IMR-90 (cell line): ENCODE measurements at regions not wholly inside any gene's neighbourhood (a gene's known extent, or its start where the extent isn't known, plus 50 kb on each side); places are given as distances from the start of the nearest gene placed in this dataset.

ENCODE experiments used
- ATAC-seq: fragments of 200-7000 bp; cut with Tn5 transposase; 2 replicates; pipeline ENCODE4 v1.9.1; 2020; ENCODE audit warnings: low read depth, mild to moderate bottlenecking, moderate library complexity
- BruUV-seq: library from RNA; stranded (reverse); fragments of 400-500 nt; replicated peaks from 2 replicates; lab custom pipeline; 2021; lab: Mats Ljungman, UMichigan
- CTCF ChIA-PET: fragments of 300-600 bp; formaldehyde crosslinking; extraction: SDS; loops from one replicate; lab custom pipeline; 2021; ENCODE audit warnings: antibody characterized with exemption; lab: Yijun Ruan, JAX
- POLR2A ChIA-PET: fragments of 300-600 bp; sonication (Branson Sonifier 250); formaldehyde crosslinking; loops from one replicate; lab custom pipeline; 2022; ENCODE audit warnings: antibody characterized with exemption; ENCODE audit not compliant: unreplicated experiment; lab: Charles Lee
- DNase-seq: peaks from one replicate; pipeline ENCODE4 v3.0.0; 2013
- H2AFZ ChIP-seq: replicated peaks from 2 replicates; pipeline ENCODE3; 2013; ENCODE audit warnings: low read length, mild to moderate bottlenecking; ENCODE audit not compliant: poor library complexity
- H2AK5ac ChIP-seq: 2 replicates; pipeline ENCODE4 v1.6.1; 2013; ENCODE audit warnings: low read depth, low read length, inconsistent platforms
- H2AK9ac ChIP-seq: replicated peaks from 2 replicates; pipeline ENCODE3; 2013; ENCODE audit warnings: mild to moderate bottlenecking, low read depth, low read length, moderate library complexity; ENCODE audit not compliant: poor library complexity
- H2BK120ac ChIP-seq: 2 replicates; pipeline ENCODE4 v1.6.1; 2013; ENCODE audit warnings: low read depth, low read length, inconsistent platforms
- H2BK15ac ChIP-seq: 3 replicates; pipeline ENCODE4 v1.6.1; 2013; ENCODE audit warnings: low read depth, low read length, inconsistent platforms
- H2BK20ac ChIP-seq: 2 replicates; pipeline ENCODE4 v1.6.1; 2013; ENCODE audit warnings: low read depth, mild to moderate bottlenecking, inconsistent platforms, low read length, moderate library complexity
- H2BK5ac ChIP-seq: 2 replicates; pipeline ENCODE4 v1.6.1; 2013; ENCODE audit warnings: mild to moderate bottlenecking, low read depth, low read length, inconsistent platforms; ENCODE audit not compliant: poor library complexity, severe bottlenecking
- H3K14ac ChIP-seq: replicated peaks from 2 replicates; pipeline ENCODE4 v1.6.1; 2013; ENCODE audit warnings: low read depth, low read length, inconsistent platforms
- H3K18ac ChIP-seq: 2 replicates; pipeline ENCODE4 v1.6.1; 2013; ENCODE audit warnings: low read depth, low read length, control low read depth
- H3K23ac ChIP-seq: 2 replicates; pipeline ENCODE4 v1.6.1; 2013; ENCODE audit warnings: low read depth, low read length, inconsistent platforms
- H3K27ac ChIP-seq: 2 replicates; pipeline ENCODE4 v1.5.1; 2013; ENCODE audit warnings: mild to moderate bottlenecking, control low read depth, low read length; ENCODE audit not compliant: insufficient read depth
- H3K27me3 ChIP-seq: 2 replicates; pipeline ENCODE4 v1.6.1; 2013; ENCODE audit warnings: low read length; ENCODE audit not compliant: control insufficient read depth, insufficient read depth
- H3K36me3 ChIP-seq: 2 replicates; pipeline ENCODE4 v1.6.1; 2013; ENCODE audit warnings: low read length, mixed read lengths; ENCODE audit not compliant: control insufficient read depth, insufficient read depth
- H3K4ac ChIP-seq: 2 replicates; pipeline ENCODE4 v1.6.1; 2013; ENCODE audit warnings: low read depth, low read length, inconsistent platforms
- H3K4me1 ChIP-seq: 2 replicates; pipeline ENCODE4 v1.6.1; 2013; ENCODE audit warnings: low read length, mixed read lengths; ENCODE audit not compliant: control insufficient read depth, insufficient read depth
- H3K4me2 ChIP-seq: 2 replicates; pipeline ENCODE4 v1.6.1; 2013; ENCODE audit warnings: low read depth, mild to moderate bottlenecking, control low read depth, low read length, moderate library complexity
- H3K4me3 ChIP-seq: 2 replicates; pipeline ENCODE4 v1.5.1; 2013; ENCODE audit warnings: low read depth, mild to moderate bottlenecking, control low read depth, low read length, moderate library complexity; ENCODE audit not compliant: insufficient read depth
- H3K56ac ChIP-seq: 2 replicates; pipeline ENCODE4 v1.6.1; 2013; ENCODE audit warnings: low read length, inconsistent platforms; ENCODE audit not compliant: insufficient read depth; ENCODE audit errors: extremely low read depth
- H3K79me1 ChIP-seq, 2 experiments: 2 replicates each; pipeline ENCODE4 v1.6.1; 2013; ENCODE audit warnings: low read length in 2 of 2, inconsistent platforms in 1 of 2, low read depth in 1 of 2
- H3K9ac ChIP-seq: 2 replicates; pipeline ENCODE4 v1.6.1; 2013; ENCODE audit warnings: low read depth, low read length, control low read depth
- H3K9me1 ChIP-seq: 2 replicates; pipeline ENCODE4 v1.6.1; 2013; ENCODE audit warnings: low read length, inconsistent platforms; ENCODE audit not compliant: insufficient read depth
- H3K9me3 ChIP-seq: 2 replicates; pipeline ENCODE4 v1.6.1; 2013; ENCODE audit warnings: low read length; ENCODE audit not compliant: control insufficient read depth, insufficient read depth
- H4K20me1 ChIP-seq: 2 replicates; pipeline ENCODE4 v1.6.1; 2013; ENCODE audit warnings: low read length, inconsistent platforms; ENCODE audit not compliant: insufficient read depth
- H4K5ac ChIP-seq: 2 replicates; pipeline ENCODE4 v1.6.1; 2013; ENCODE audit warnings: mild to moderate bottlenecking, low read depth, low read length, control low read depth
- H4K8ac ChIP-seq, 2 experiments: 2 replicates each; pipeline ENCODE4 v1.6.1; 2013; ENCODE audit warnings: low read depth in 2 of 2, low read length in 2 of 2, control low read depth in 1 of 2, inconsistent platforms in 1 of 2
- H4K91ac ChIP-seq: 2 replicates; pipeline ENCODE4 v1.6.1; 2013; ENCODE audit warnings: low read depth, low read length, inconsistent platforms; ENCODE audit not compliant: insufficient read depth
- BHLHE40 ChIP-seq: fragments of 150-350 bp; IDR thresholded peaks from 2 replicates; pipeline ENCODE4 v1.6.1; 2016; ENCODE audit warnings: mild to moderate bottlenecking, low read depth, low read length
- CEBPB ChIP-seq: IDR thresholded peaks from 2 replicates; pipeline ENCODE4 v1.6.1; 2012; ENCODE audit warnings: low read depth, low read length, improper control_type of control experiment
- CHD1 ChIP-seq: IDR thresholded peaks from 2 replicates; pipeline ENCODE4 v1.6.1; 2012; ENCODE audit warnings: low read depth, low read length, improper control_type of control experiment
- FOS ChIP-seq: fragments of 150-350 bp; IDR thresholded peaks from 2 replicates; pipeline ENCODE4 v1.6.1; 2016; ENCODE audit warnings: low read depth, low read length
- MAFK ChIP-seq: IDR thresholded peaks from 2 replicates; pipeline ENCODE4 v1.6.1; 2012; ENCODE audit warnings: low read depth, low read length, improper control_type of control experiment
- MAZ ChIP-seq: IDR thresholded peaks from 2 replicates; pipeline ENCODE4 v1.6.1; 2012; ENCODE audit warnings: low read depth, mild to moderate bottlenecking, low read length, improper control_type of control experiment, moderate library complexity, borderline replicate concordance
- MXI1 ChIP-seq: IDR thresholded peaks from 2 replicates; pipeline ENCODE4 v1.6.1; 2012; ENCODE audit warnings: low read depth, mild to moderate bottlenecking, low read length, moderate library complexity, borderline replicate concordance
- NFE2L2 ChIP-seq: fragments of 150-350 bp; IDR thresholded peaks from 2 replicates; pipeline ENCODE4 v1.6.1; 2016; ENCODE audit warnings: low read depth, mild to moderate bottlenecking, low read length
- POLR2A ChIP-seq: IDR thresholded peaks from 2 replicates; pipeline ENCODE4 v1.6.1; 2012; ENCODE audit warnings: mild to moderate bottlenecking, low read depth, low read length
- RAD21 ChIP-seq: IDR thresholded peaks from 2 replicates; pipeline ENCODE4 v1.6.1; 2012; ENCODE audit warnings: low read length, improper control_type of control experiment
- RCOR1 ChIP-seq: IDR thresholded peaks from 2 replicates; pipeline ENCODE4 v1.6.1; 2012; ENCODE audit warnings: mild to moderate bottlenecking, low read length, improper control_type of control experiment; ENCODE audit not compliant: insufficient replicate concordance
- RFX5 ChIP-seq: IDR thresholded peaks from 2 replicates; pipeline ENCODE4 v1.8.0; 2012; ENCODE audit warnings: low read depth, mild to moderate bottlenecking, low read length, moderate library complexity
- SMC3 ChIP-seq: fragments of 150-350 bp; IDR thresholded peaks from 2 replicates; pipeline ENCODE4 v1.6.1; 2016; ENCODE audit warnings: low read depth, mild to moderate bottlenecking, antibody characterized with exemption, low read length, moderate library complexity
- WGBS, 2 experiments: methylation state at CpG; one replicate each; pipeline versions ENCODE4 v1.1.5 to v1.1.7; 2013; ENCODE audit warnings: missing lambda C conversion rate in 2 of 2; ENCODE audit not compliant: insufficient read length in 1 of 2; ENCODE audit errors: extremely low coverage in 2 of 2; 5-methylcytosine and 5-hydroxymethylcytosine counted together
- dilution Hi-C: fragments of 300-500 bp; cut with HindIII; formaldehyde crosslinking; loops from one replicate; pipeline ENCODE4 v1.14.3; 2018; ENCODE audit warnings: low sequenced_read_pairs; ENCODE audit not compliant: unreplicated experiment
- in situ Hi-C: fragments of 300-500 bp; cut with MboI; formaldehyde crosslinking; loops from 3 replicates; pipeline ENCODE4 v1.14.3; 2019; ENCODE audit warnings: low sequenced_read_pairs, inconsistent platforms, mixed read lengths
- intact Hi-C: fragments of 100-400 bp; cut with micrococcal nuclease; formaldehyde crosslinking; loops from 2 replicates; pipeline ENCODE4 v1.10.0; 2022
- TF ChIP-seq, protein P1 (sequence below): fragments of 150-350 bp; IDR thresholded peaks from 2 replicates; pipeline ENCODE4 v1.6.1; 2017; ENCODE audit warnings: mild to moderate bottlenecking, antibody characterized with exemption, low read length, low read depth
- TF ChIP-seq, protein P2 (sequence below): fragments of 150-350 bp; IDR thresholded peaks from 2 replicates; pipeline ENCODE4 v1.6.1; 2016; ENCODE audit warnings: low read depth, mild to moderate bottlenecking, low read length, moderate library complexity, borderline replicate concordance
- TF ChIP-seq, protein P3 (sequence below): conservative IDR thresholded peaks from 2 replicates; pipeline ENCODE4 v1.5.1; 2012; ENCODE audit warnings: mild to moderate bottlenecking, low read depth, low read length, improper control_type of control experiment

DNA sequence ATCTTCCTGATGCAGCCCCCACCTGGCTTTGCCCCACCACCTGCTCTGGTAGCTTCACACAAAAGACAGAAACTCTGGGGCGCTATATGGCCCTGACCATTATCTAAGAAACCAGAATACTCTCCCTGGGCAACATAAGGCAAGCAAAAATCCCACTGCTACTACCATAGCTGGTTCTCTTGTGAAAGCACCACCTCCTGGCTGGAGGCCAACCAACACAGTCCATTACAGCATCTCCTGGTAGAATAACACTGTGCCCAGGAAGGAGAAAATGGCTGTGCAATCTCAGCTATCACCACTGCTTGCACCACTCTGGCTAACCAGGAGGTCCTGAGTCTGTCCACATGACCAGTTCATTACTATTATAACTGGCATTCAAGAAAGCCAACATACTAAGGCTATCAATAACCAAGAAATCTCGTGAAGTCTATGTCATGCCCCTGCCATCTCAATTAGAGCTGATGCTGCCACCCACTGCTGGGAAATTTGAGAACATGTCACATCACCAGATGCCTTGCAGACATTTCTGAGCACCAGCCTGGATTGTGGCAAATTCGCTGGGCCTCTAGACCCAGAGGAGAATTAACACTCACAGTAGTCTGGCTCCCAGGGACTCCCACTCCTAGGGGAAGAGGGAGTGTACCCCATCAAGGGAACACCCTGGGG is 1114.8 kb downstream of the ROBO2 start:
- Histone ChIP-seq H4K5ac (no peak overlapping the region), H3K23ac (no peak overlapping the region), H3K4ac (no peak overlapping the region), H2BK5ac (no peak overlapping the region), H3K4me1 (no peaks in the 10 kb centered on the region), H3K56ac (no peak overlapping the region), H3K9me1 (no peaks in the 10 kb centered on the region), H2BK15ac (no peak overlapping the region), H3K36me3 (no peaks in the 10 kb centered on the region), H4K8ac (no peak overlapping the region), H4K91ac (no peak overlapping the region), H2AK5ac (no peak overlapping the region), H3K14ac (no peak overlapping the region), H3K18ac (no peak overlapping the region), H3K27me3 (no peaks in the 10 kb centered on the region), H3K79me1 (no peaks in the 10 kb centered on the region), H3K9ac (no peak overlapping the region), H3K9me3 (no peaks in the 10 kb centered on the region), H3K4me3 (no peak overlapping the region), H3K4me2 (no peak overlapping the region), H3K27ac (no peak overlapping the region), H2BK120ac (no peak overlapping the region), H4K20me1 (no peaks in the 10 kb centered on the region), H2AFZ (no peak overlapping the region), H2BK20ac (no peak overlapping the region), H2AK9ac (no peak overlapping the region)
- ChIA-PET POLR2A (no interaction called here), CTCF (no interaction called here)
- ATAC-seq: no peak
- no peak for TF ChIP-seq RAD21
- TF ChIP-seq RCOR1: no peak
- TF ChIP-seq, protein P1, sequence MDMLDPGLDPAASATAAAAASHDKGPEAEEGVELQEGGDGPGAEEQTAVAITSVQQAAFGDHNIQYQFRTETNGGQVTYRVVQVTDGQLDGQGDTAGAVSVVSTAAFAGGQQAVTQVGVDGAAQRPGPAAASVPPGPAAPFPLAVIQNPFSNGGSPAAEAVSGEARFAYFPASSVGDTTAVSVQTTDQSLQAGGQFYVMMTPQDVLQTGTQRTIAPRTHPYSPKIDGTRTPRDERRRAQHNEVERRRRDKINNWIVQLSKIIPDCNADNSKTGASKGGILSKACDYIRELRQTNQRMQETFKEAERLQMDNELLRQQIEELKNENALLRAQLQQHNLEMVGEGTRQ: no peak
- TF ChIP-seq FOS: no peak
- no peak for TF ChIP-seq NFE2L2
- TF ChIP-seq, protein P2, sequence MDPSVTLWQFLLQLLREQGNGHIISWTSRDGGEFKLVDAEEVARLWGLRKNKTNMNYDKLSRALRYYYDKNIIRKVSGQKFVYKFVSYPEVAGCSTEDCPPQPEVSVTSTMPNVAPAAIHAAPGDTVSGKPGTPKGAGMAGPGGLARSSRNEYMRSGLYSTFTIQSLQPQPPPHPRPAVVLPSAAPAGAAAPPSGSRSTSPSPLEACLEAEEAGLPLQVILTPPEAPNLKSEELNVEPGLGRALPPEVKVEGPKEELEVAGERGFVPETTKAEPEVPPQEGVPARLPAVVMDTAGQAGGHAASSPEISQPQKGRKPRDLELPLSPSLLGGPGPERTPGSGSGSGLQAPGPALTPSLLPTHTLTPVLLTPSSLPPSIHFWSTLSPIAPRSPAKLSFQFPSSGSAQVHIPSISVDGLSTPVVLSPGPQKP: no peak
- no peak for TF ChIP-seq CHD1
- TF ChIP-seq MAZ: no peak
- no peak for TF ChIP-seq CEBPB
- TF ChIP-seq RFX5: no peak
- TF ChIP-seq, protein P3, sequence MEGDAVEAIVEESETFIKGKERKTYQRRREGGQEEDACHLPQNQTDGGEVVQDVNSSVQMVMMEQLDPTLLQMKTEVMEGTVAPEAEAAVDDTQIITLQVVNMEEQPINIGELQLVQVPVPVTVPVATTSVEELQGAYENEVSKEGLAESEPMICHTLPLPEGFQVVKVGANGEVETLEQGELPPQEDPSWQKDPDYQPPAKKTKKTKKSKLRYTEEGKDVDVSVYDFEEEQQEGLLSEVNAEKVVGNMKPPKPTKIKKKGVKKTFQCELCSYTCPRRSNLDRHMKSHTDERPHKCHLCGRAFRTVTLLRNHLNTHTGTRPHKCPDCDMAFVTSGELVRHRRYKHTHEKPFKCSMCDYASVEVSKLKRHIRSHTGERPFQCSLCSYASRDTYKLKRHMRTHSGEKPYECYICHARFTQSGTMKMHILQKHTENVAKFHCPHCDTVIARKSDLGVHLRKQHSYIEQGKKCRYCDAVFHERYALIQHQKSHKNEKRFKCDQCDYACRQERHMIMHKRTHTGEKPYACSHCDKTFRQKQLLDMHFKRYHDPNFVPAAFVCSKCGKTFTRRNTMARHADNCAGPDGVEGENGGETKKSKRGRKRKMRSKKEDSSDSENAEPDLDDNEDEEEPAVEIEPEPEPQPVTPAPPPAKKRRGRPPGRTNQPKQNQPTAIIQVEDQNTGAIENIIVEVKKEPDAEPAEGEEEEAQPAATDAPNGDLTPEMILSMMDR: no peak
- no peak for TF ChIP-seq POLR2A
- no peak for TF ChIP-seq BHLHE40
- no peak for TF ChIP-seq SMC3
- no peak for TF ChIP-seq MAFK
- no peak for TF ChIP-seq MXI1
- dilution Hi-C loops: no loop called here
- 92% methylated on average over 2 of the region's 3 CpGs; no CpG with 5 or more reads in 1 of the 2 experiments for WGBS, 2 experiments
- no peak for DNase-seq
- no TSS peak for BruUV-seq
- in situ Hi-C loops: no loop called here
- intact Hi-C loops: no loop called here
